ENCODE measurements at regions not wholly inside any gene's neighbourhood (a gene's known extent, or its start where the extent isn't known, plus 50 kb on each side); places are given as distances from the start of the nearest gene placed in this dataset.

GRCh38 chr7:67918158-67918557, 921.5 kb downstream of the TYW1 start:
- TF ChIP-seq POLR2A (IDR thresholded peaks at IDR 0.05; ENCODE audit: low read depth, low read length) = no peak
- TF ChIP-seq SMC3 (IDR thresholded peaks at IDR 0.05; ENCODE audit: low read depth, low read length) = no peak
- TF ChIP-seq CTCF (conservative IDR thresholded peaks at IDR 0.05; ENCODE audit: low read depth, low read length) = no peak
- no peak for TF ChIP-seq USF2 (IDR thresholded peaks at IDR 0.05; ENCODE audit: low read depth, low read length)
- no peak for TF ChIP-seq MAFK (IDR thresholded peaks at IDR 0.05; ENCODE audit: low read depth, low read length)
- no peak for TF ChIP-seq RCOR1 (IDR thresholded peaks at IDR 0.05; ENCODE audit: insufficient replicate concordance, low read length)
- TF ChIP-seq FOS (IDR thresholded peaks at IDR 0.05; ENCODE audit: low read depth, low read length) = no peak
- TF ChIP-seq CHD1 (IDR thresholded peaks at IDR 0.05; ENCODE audit: low read depth, low read length) = no peak
- no peak for TF ChIP-seq RAD21 (IDR thresholded peaks at IDR 0.05; ENCODE audit: low read length)

Measured in IMR-90 (cell line).